ENCODE measurements at regions not wholly inside any gene's neighbourhood (a gene's known extent, or its start where the extent isn't known, plus 50 kb on each side); places are given as distances from the start of the nearest gene placed in this dataset.

DNA sequence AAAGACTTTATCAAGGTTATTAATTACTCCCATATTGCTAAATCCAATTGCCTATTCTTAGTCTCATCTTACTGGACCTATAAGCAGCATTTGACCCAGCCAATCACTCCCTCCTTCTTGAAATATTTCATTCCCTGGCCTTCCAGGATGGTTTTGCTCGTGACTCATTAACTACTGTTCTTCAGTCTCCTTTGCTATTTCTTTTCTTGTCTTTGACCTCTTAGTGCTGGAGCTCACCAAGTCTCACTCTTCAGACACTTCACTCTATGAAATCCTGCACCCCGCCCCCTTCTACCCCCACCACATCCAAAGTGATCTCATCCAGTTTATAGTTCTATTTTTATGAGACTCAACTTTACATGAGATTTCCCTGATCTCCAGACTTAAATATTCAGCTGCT, 803.1 kb upstream of the WWC1 start:
- Histone ChIP-seq H3K79me1 (ENCODE audit: low read length) (no peaks in the 10 kb centered on the region), H3K4me1 (ENCODE audit: control insufficient read depth in 1 of 2, insufficient read depth in 2 of 2, low read length in 2 of 2) (no peaks in the 10 kb centered on the region), H3K4ac (ENCODE audit: low read depth, low read length) (no peak overlapping the region), H2BK5ac (ENCODE audit: low read depth, low read length, poor library complexity) (no peak overlapping the region), H3K9ac (ENCODE audit: low read length) (no peak overlapping the region), H3K4me3 (ENCODE audit: low read depth, low read length) (no peak overlapping the region), H3K4me2 (ENCODE audit: low read length) (no peak overlapping the region), H4K8ac (ENCODE audit: low read depth, low read length) (no peak overlapping the region), H3K79me2 (ENCODE audit: control insufficient read depth, insufficient read depth, low read length, poor library complexity) (no peaks in the 10 kb centered on the region), H3K27me3 (ENCODE audit: insufficient read depth, low read length) (no peaks in the 10 kb centered on the region), H4K91ac (ENCODE audit: low read depth, low read length) (no peak overlapping the region), H3K36me3 (ENCODE audit: control insufficient read depth in 1 of 2, insufficient read depth in 2 of 2, low read length in 2 of 2) (no peaks in the 10 kb centered on the region), H4K12ac (ENCODE audit: low read depth, low read length) (no peak overlapping the region), H2AFZ (ENCODE audit: insufficient read depth, low read length, poor library complexity) (no peak overlapping the region), H3K27ac (ENCODE audit: low read depth, low read length) (no peak overlapping the region), H3K9me3 (ENCODE audit: insufficient read depth, low read depth, low read length) (no peaks in the 10 kb centered on the region), H2AK5ac (ENCODE audit: low read length) (no peak overlapping the region), H2BK12ac (ENCODE audit: low read length) (no peak overlapping the region), H3K23ac (ENCODE audit: low read length) (no peak overlapping the region), H2BK120ac (ENCODE audit: insufficient read depth, low read length, poor library complexity) (no peak overlapping the region), H3K18ac (ENCODE audit: low read length) (no peak overlapping the region), H3K14ac (ENCODE audit: low read length) (no peak overlapping the region)
- DNase-seq = no peak
- no CpG with 5 or more reads among the region's 2 CpGs for WGBS (ENCODE audit: extremely low coverage, insufficient coverage, insufficient read length)

GRCh38 chr5:167489202-167489601, 802.2 kb upstream of the WWC1 start:
- no peaks in the 10 kb centered on the region for H3K9me3 ChIP-seq (ENCODE audit: insufficient read depth, low read depth, low read length)

GRCh38 chr5:167503926-167504720, 787.3 kb upstream of the WWC1 start:
- Histone ChIP-seq H2BK120ac (ENCODE audit: insufficient read depth, low read length, poor library complexity) (no peak overlapping the region), H4K8ac (ENCODE audit: low read depth, low read length) (no peak overlapping the region), H3K9ac (ENCODE audit: low read length) (no peak overlapping the region), H2AFZ (ENCODE audit: insufficient read depth, low read length, poor library complexity) (no peak overlapping the region), H3K14ac (ENCODE audit: low read length) (no peak overlapping the region), H2BK12ac (ENCODE audit: low read length) (no peak overlapping the region), H3K4me3 (ENCODE audit: low read depth, low read length) (no peak overlapping the region), H2BK5ac (ENCODE audit: low read depth, low read length, poor library complexity) (no peak overlapping the region), H3K23ac (ENCODE audit: low read length) (no peak overlapping the region), H3K79me1 (ENCODE audit: low read length) (no peaks in the 10 kb centered on the region), H3K36me3 (ENCODE audit: control insufficient read depth in 1 of 2, insufficient read depth in 2 of 2, low read length in 2 of 2) (no peaks in the 10 kb centered on the region), H3K9me3 (ENCODE audit: insufficient read depth, low read depth, low read length) (no peaks in the 10 kb centered on the region), H3K27me3 (ENCODE audit: insufficient read depth, low read length) (no peaks in the 10 kb centered on the region), H4K12ac (ENCODE audit: low read depth, low read length) (no peak overlapping the region), H3K79me2 (ENCODE audit: control insufficient read depth, insufficient read depth, low read length, poor library complexity) (no peaks in the 10 kb centered on the region), H3K18ac (ENCODE audit: low read length) (no peak overlapping the region), H3K27ac (ENCODE audit: low read depth, low read length) (no peak overlapping the region), H3K4me1 (ENCODE audit: control insufficient read depth in 1 of 2, insufficient read depth in 2 of 2, low read length in 2 of 2) (no peaks in the 10 kb centered on the region), H3K4me2 (ENCODE audit: low read length) (no peak overlapping the region), H4K91ac (ENCODE audit: low read depth, low read length) (no peak overlapping the region), H3K4ac (ENCODE audit: low read depth, low read length) (no peak overlapping the region), H2AK5ac (ENCODE audit: low read length) (no peak overlapping the region)
- no CpG with 5 or more reads among the region's 5 CpGs for WGBS (ENCODE audit: extremely low coverage, insufficient coverage, insufficient read length)
- DNase-seq = no peak

More at GRCh38 chr5:167489202-167489601, 802.2 kb upstream of the WWC1 start:
- Histone ChIP-seq H2BK12ac (ENCODE audit: low read length) (no peak overlapping the region), H2BK120ac (ENCODE audit: insufficient read depth, low read length, poor library complexity) (no peak overlapping the region), H3K4me2 (ENCODE audit: low read length) (no peak overlapping the region), H3K4me3 (ENCODE audit: low read depth, low read length) (no peak overlapping the region), H3K4me1 (ENCODE audit: control insufficient read depth in 1 of 2, insufficient read depth in 2 of 2, low read length in 2 of 2) (no peaks in the 10 kb centered on the region), H3K23ac (ENCODE audit: low read length) (no peak overlapping the region), H3K27me3 (ENCODE audit: insufficient read depth, low read length) (no peaks in the 10 kb centered on the region), H2BK5ac (ENCODE audit: low read depth, low read length, poor library complexity) (no peak overlapping the region), H3K18ac (ENCODE audit: low read length) (no peak overlapping the region), H2AFZ (ENCODE audit: insufficient read depth, low read length, poor library complexity) (no peak overlapping the region), H2AK5ac (ENCODE audit: low read length) (no peak overlapping the region), H3K27ac (ENCODE audit: low read depth, low read length) (no peak overlapping the region), H4K8ac (ENCODE audit: low read depth, low read length) (no peak overlapping the region), H4K12ac (ENCODE audit: low read depth, low read length) (no peak overlapping the region), H4K91ac (ENCODE audit: low read depth, low read length) (no peak overlapping the region), H3K14ac (ENCODE audit: low read length) (no peak overlapping the region), H3K9ac (ENCODE audit: low read length) (no peak overlapping the region), H3K36me3 (ENCODE audit: control insufficient read depth in 1 of 2, insufficient read depth in 2 of 2, low read length in 2 of 2) (no peaks in the 10 kb centered on the region), H3K79me1 (ENCODE audit: low read length) (no peaks in the 10 kb centered on the region), H3K4ac (ENCODE audit: low read depth, low read length) (no peak overlapping the region), H3K79me2 (ENCODE audit: control insufficient read depth, insufficient read depth, low read length, poor library complexity) (no peaks in the 10 kb centered on the region)
- DNase-seq = no peak

DNA sequence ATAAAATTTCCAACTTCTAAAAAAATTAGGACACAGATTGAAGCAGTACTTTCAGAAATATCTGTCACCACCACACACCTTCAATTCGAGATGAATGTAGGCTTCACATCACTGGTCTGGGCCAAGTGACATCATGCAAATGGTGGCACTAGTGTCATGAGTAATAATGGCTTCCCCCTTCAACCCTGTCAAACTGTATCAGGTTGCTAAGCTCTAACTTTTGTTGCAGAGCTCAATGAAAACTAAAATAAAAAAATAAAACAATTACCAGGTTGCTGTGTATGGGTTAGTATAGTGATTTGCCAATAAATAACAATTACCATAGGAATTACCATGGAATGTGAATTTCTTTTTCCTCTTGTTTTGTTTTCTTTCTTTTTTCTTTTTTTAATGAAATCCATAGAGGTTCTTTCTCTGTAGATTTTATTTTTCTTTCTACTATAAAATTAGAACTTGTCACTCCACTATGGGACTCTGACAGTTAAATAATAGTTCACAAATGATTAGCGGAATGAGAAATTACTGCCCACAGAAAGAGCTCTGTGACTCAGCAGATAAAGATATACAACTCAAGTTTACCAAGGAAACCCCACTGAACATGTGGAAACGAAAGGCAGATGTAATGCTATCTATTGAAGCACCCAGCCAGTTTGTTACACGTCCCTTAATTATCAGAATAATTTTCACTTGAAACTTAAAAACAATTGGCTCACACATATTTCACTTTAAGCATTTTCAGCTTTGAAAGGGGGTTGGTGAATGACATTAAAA, 783.8 kb upstream of the WWC1 start:
- Histone ChIP-seq H3K14ac (ENCODE audit: low read length) (no peak overlapping the region), H2BK120ac (ENCODE audit: insufficient read depth, low read length, poor library complexity) (no peak overlapping the region), H2BK5ac (ENCODE audit: low read depth, low read length, poor library complexity) (no peak overlapping the region), H3K36me3 (ENCODE audit: control insufficient read depth in 1 of 2, insufficient read depth in 2 of 2, low read length in 2 of 2) (no peaks in the 10 kb centered on the region), H3K79me2 (ENCODE audit: control insufficient read depth, insufficient read depth, low read length, poor library complexity) (no peaks in the 10 kb centered on the region), H3K9ac (ENCODE audit: low read length) (no peak overlapping the region), H3K27ac (ENCODE audit: low read depth, low read length) (no peak overlapping the region), H3K23ac (ENCODE audit: low read length) (no peak overlapping the region), H3K4me2 (ENCODE audit: low read length) (no peak overlapping the region), H2AFZ (ENCODE audit: insufficient read depth, low read length, poor library complexity) (no peak overlapping the region), H2BK12ac (ENCODE audit: low read length) (no peak overlapping the region), H3K18ac (ENCODE audit: low read length) (no peak overlapping the region), H3K79me1 (ENCODE audit: low read length) (no peaks in the 10 kb centered on the region), H3K4me3 (ENCODE audit: low read depth, low read length) (no peak overlapping the region), H4K12ac (ENCODE audit: low read depth, low read length) (no peak overlapping the region), H3K4ac (ENCODE audit: low read depth, low read length) (no peak overlapping the region), H4K8ac (ENCODE audit: low read depth, low read length) (no peak overlapping the region), H3K4me1 (ENCODE audit: control insufficient read depth in 1 of 2, insufficient read depth in 2 of 2, low read length in 2 of 2) (no peaks in the 10 kb centered on the region), H4K91ac (ENCODE audit: low read depth, low read length) (no peak overlapping the region), H3K27me3 (ENCODE audit: insufficient read depth, low read length) (no peaks in the 10 kb centered on the region), H3K9me3 (ENCODE audit: insufficient read depth, low read depth, low read length) (no peaks in the 10 kb centered on the region), H2AK5ac (ENCODE audit: low read length) (no peak overlapping the region)
- WGBS (ENCODE audit: extremely low coverage, insufficient coverage, insufficient read length) = no CpG with 5 or more reads among the region's 4 CpGs
- DNase-seq = no peak

Data from trophoblast cell (in vitro differentiated cells and primary cell).